GM18870 (cell line): ENCODE measurements at regions not wholly inside any gene's neighbourhood (a gene's known extent, or its start where the extent isn't known, plus 50 kb on each side); places are given as distances from the start of the nearest gene placed in this dataset.
"Not testable (repeated sequence)": the region's sequence is repeated elsewhere in the genome, so short reads cannot be mapped to it uniquely, and the experiment has no call there.

Source experiments
- ATAC-seq: cut with Tn5 transposase; IDR thresholded peaks from one replicate; pipeline ENCODE4 v1.9.1; 2021; ENCODE audit warnings: moderate library complexity; ENCODE audit not compliant: unreplicated experiment

GRCh38 chr17:52938623-52939230, 780.2 kb upstream of the CA10 start:
- ATAC-seq, result no peak

DNA sequence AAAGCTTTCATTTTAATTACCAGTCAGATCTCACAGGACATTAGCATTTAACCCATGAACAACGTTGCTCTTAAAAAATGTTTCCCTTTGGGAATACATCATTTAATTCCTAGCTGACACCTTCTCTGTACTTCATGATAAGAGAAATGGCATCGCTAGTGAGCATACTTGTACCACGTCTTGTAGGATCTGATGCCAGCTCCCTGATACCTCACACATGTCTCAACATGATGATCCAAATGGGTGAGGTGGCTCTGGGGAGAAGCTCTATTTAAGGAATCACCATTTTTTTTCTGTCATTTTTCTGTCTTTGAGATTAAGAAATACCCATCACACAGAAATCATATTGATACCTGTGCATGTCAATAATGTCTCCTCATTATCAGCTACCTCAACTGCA, 772.1 kb upstream of the CA10 start:
- no peak for ATAC-seq

DNA sequence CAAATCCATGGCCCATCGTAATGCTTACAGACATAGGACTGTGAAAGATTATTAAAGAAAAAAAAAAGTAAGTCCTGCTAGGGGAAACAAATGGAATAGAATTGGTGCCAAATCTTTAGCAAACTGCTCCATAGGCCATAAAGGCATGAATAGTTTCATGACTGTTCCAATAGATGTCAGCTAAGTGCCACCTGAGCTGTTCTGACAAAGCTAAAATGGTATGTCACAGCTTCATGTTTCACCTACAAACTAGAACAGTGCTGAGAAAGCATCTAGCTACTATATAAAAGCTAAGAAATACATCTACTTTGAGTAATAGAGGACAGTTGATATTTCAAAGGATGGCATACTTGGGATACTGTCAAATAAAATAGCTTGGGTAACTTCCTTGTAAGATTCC, 771.6 kb upstream of the CA10 start:
- no peak for ATAC-seq

DNA sequence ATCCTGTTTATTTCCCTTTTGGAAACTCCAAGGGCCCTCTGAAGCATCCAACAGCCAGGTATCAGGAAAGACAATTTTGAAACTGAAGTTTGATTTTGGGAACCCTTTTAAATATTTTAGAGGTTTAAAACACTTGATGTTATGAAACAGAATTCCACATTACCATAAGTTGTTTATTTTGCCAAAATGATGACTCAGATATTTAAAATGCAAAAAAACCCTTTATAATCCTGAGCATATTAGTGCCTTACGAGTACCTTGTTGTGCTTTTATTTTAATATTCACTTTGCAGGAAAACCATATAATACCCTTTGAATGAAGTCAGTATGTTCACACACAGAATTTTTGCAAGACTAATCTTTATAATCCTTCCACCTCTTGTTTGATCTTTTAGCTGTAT, 765.1 kb upstream of the CA10 start:
- no peak for ATAC-seq

GRCh38 chr17:52899235-52899634, 740.7 kb upstream of the CA10 start:
- no peak for ATAC-seq

GRCh38 chr17:52895272-52895671, 736.8 kb upstream of the CA10 start:
- ATAC-seq, result no peak

GRCh38 chr17:52892334-52892733, 733.8 kb upstream of the CA10 start:
- ATAC-seq, result no peak

DNA sequence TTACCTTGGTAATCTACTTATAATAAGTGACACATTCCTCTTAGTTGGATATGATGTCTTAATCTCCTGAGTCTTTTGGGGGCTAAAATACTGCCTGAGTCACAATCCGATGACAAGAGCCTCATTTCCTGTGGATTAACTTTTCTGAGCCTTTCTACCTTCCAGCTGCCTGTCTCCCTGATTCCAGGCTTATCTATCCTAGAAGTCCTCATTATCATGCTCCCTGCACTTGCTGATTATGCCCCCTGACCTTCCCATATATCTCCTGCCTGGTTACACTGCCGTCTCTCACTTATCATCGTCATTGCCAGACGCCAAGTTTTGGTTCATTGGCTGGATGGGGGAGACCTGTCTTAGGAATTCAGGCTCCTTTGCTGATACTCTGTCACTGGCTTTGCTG, 727.4 kb upstream of the CA10 start:
- ATAC-seq, result no peak

GRCh38 chr17:52883907-52884491, 725.5 kb upstream of the CA10 start:
- ATAC-seq, result not testable (repeated sequence)

DNA sequence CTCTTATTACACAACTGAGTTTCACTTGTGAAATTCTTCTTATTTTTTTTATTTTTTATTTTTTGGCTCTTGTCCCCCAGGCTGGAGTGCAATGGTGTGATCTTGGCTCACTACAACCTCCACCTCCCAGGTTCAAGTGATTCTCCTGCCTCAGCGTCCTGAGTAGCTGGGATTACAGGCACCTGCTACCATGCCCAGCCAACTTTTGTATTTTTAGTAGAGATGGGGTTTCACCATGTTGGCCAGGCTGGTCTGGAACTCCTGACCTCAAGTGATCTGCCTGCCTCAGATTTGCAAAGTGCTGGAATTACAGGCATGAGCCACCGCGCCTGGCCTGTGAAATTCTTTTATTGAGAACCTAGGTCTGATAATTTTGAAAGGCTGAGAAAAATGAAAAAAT, 688.3 kb upstream of the CA10 start:
- not testable (repeated sequence) for ATAC-seq

DNA sequence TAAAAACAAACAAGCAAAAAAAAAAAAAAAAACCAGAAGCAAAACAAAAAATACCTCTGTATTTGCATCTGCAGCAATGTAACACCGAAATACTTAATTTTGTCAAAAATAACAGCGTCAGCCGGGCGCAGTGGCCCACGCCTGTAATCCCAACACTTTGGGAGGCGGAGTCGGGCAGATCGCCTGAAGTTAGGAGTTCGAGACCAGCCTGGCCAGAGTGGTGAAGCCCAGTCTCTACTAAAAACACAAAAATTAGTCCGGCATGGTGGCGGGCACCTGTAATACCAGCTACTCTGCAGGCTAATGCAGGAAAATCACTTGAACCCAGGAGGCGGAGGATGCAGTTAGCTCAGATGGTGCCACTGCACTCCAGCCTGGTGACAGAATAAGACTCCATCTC, 683.5 kb upstream of the CA10 start:
- ATAC-seq, result no peak

GRCh38 chr17:52837492-52837891, 679.0 kb upstream of the CA10 start:
- no peak for ATAC-seq

- ATAC-seq, result no peak
Measured at GRCh38 chr17:52831536-52831935, 673.0 kb upstream of the CA10 start.

DNA sequence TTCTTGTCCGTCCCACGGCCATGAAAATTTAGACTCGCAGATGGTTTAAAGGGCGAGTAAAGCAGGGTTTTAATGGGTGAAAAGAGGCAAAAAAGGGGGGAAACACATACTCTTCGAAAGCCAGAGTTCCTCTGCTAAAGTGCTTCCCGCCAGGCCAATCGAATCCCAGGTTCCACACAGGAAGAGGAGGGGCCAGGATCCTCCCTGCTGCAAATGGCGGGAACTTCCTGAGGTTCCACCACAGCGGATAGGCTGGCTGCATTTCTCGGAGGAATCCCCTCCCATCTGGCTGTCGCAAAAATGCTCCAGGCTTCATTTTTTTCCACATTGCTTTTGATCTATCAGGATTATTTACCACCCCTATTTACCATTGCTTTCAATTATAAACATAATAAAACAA, 670.1 kb upstream of the CA10 start:
- no peak for ATAC-seq

DNA sequence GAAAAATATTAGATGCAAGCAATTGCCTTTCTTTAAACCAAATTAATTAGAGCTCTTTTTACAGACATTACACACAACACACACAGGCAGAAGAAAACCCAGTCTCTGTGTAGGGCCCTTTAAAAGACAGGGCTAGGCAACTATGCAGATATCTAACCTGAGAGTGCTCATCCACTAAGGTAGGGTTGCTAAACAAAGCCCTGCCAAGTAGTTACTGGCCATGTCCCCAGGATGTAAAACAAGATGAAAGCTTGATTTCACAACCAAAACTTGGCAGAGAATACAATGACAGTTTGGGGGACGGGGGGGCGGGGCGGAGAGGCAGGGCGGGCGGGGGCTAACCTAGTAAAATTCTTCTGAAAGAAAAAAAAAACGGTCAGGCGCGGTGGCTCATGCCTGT, 669.0 kb upstream of the CA10 start:
- ATAC-seq, result no peak

DNA sequence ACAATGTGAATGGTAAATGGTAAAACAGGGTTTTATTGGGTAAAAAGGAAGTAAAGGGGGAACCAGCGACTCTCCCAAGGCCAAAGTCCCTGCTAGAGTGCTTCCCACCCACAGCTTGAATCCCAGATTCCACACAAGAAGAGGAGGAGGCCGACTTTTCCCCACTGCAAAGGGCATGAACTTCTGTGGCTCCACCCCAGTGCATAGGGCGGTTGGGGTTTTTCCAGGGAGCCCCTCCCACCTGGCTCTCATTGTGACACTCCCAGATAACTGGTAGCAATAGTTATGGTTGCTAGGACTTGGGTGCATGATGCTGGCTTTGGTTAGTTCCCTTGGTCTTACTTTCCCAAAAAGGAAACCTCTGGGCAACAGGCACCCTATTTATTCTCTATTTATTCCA, 666.0 kb upstream of the CA10 start:
- ATAC-seq, result no peak

DNA sequence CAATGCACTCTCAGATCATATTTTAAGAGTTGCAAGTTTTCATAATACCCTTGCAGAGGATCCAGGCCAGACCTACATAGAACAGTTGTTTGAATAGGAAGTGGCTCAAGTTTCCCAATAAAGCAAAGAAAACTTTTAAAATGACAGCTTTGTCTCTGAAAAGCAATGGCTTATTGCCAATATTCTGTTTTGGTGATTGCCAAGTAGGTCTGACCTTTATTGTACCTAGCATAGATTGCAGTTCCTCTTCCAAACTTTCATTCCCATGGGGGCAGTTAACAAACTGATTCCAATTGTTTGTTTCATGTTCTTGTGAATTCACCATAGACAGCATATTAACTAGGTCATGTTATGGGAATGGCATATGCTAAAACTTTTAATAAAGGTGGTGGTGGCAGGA, 664.6 kb upstream of the CA10 start:
- no peak for ATAC-seq

DNA sequence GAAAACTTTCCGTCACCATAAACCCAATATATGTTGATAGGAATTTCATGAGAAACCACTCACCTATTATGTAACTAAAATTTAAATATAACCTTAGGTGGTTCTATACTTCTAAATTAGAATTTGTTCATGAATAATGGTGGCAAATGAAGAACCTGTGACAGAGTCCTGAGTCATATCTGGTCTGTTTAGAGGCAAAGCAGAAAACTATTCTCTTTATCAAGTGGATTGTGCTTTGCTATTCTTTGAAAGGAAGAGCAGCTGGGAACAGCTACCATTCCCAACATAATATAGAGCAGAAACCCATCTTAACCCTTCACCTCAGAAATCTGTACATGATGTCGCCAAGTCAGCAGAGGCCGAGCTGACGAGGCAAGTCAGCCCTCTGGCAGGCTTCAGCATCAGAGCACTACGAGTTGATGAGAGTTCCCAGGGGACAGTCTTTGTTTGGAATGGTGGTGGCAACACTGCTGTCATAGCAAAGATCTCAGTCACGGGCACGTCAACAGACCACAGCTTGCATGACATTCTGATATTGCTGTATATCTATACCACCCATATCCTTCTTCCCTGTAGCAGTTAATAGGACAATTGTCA, 631.9 kb upstream of the CA10 start:
- ATAC-seq, result no peak

DNA sequence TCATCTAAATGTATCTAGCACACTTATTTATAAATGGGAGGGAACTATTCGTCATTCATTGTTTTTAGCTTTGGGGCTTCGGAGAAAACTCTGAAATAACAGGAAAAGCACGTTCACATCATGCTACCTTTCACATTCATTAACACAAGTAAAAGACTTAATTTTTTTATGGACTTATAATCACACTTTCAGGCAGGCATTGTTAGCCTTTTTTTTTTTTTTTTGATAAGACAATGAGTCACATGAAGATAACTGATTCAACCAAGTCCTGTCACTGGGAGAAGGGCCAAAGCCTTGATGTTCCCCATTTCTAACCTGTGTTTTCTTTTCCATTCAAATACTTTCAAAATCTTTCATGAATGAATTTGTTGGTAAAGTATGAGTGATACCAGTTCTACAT, 631.3 kb upstream of the CA10 start:
- no peak for ATAC-seq

DNA sequence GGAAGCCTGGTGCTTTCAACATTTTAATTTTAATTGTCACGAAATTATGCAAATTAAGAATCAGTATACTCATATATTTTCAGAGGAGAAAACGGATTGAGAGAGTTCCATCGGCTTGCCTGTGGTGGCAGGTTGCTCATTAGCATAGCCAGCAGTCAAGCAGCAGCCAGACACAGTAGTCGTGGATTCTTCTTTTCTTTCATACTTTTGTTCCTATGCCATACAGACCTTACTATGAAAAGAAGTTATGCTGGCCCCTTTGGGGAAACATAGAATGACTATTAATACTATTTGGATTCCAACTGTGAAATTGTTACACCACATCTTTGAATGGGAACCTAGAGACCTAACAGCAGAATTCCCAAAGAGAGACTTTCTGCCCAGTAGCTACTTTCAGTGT, 617.7 kb upstream of the CA10 start:
- no peak for ATAC-seq

GRCh38 chr17:52762794-52763167, 604.3 kb upstream of the CA10 start:
- ATAC-seq, result no peak

- no peak for ATAC-seq
Measured at GRCh38 chr17:52762147-52762793, 603.8 kb upstream of the CA10 start.
